HG03095 (cell line): ENCODE measurements at regions not wholly inside any gene's neighbourhood (a gene's known extent, or its start where the extent isn't known, plus 50 kb on each side); places are given as distances from the start of the nearest gene placed in this dataset.

ENCODE experiments used
- ATAC-seq: cut with Tn5 transposase; IDR thresholded peaks from one replicate; pipeline ENCODE4 v1.9.1; 2021; ENCODE audit warnings: moderate library complexity; ENCODE audit not compliant: unreplicated experiment

DNA sequence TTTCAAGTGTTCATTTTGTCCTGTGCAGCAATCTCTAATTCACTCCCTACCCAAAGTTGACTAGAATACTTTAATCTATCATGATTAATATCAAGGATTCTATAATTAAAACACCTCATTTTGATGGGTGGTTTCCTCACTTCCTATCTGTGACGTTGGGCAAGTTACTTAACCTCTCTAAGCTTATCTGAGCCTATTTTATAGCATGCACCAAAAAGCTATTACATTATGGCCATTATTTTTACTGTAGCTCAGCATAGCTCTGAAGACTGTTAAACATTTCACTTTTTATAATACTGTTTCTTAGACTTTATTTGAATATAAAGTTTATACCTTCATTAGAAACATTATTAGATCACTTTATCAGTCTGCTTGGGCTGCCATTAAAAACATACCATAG is 579.6 kb upstream of the NXPH2 start:
- no peak for ATAC-seq

GRCh38 chr2:139357972-139358371 is 577.8 kb upstream of the NXPH2 start:
- no peak for ATAC-seq

DNA sequence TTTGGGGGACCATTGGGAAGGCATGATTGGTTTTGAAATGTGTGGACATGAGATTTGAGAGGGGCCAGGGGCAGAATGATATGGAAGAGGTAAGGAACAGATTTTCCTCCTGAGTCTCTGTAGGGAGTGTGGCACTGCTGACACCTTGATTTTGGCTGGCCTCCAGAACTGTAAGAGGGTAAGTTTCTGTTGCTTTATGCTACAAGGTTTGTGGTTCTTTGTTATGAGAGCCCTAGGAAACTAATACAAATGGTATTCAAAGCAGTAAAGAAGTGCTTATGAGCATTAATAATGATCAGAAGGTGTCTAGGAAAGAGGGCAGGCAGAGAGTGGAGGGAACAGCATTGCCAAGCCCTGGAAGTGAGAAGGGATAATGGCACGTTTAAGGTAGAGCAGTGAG is 574.3 kb upstream of the NXPH2 start:
- ATAC-seq: no peak

- ATAC-seq: no peak
These were observed 573.7 kb upstream of the NXPH2 start for GRCh38 chr2:139353874-139354273.

GRCh38 chr2:139317259-139317658 is 537.1 kb upstream of the NXPH2 start:
- ATAC-seq: no peak

DNA sequence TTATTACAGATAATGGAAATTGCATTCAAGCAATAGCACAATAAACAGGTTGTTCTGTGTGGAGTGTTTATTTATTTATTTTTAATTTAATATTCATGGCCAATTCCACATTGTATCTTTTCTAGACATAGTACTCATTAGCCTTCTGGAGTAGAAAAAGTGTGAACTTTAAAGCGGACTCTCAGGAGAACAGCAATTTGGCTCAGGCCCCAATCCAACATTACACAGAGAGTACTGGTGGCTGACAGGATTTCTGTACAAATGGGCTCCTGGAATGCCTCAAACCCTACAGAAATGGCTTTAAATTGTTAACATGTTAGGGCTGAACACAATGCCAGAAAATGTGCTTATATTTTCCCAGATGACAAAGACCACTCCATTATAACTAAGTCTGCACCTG is 533.9 kb upstream of the NXPH2 start:
- ATAC-seq: no peak

DNA sequence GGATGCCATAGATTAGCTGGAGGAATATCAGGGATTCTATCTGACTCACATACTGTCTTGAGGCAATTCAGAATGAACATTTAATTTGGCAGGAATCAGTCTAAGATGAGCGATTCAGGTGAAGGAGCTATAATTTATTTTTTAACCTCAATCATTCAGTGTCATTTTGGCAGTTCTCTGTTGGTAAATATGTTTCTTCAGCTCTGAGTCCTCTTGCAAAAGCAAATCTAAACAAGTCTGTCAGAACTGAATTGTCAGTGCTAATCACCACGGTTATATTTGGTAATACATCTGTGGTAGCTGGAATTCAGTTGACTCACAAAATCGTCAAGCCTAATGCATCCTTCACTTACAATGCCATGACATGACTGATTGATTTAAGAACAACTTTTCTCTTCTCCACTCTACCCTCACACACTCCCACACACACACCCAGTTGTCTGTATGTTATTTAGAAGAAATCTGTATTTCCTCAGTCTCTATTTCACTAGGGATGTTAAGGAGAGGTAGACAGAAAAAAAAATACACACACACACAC is 516.6 kb upstream of the NXPH2 start:
- no peak for ATAC-seq

DNA sequence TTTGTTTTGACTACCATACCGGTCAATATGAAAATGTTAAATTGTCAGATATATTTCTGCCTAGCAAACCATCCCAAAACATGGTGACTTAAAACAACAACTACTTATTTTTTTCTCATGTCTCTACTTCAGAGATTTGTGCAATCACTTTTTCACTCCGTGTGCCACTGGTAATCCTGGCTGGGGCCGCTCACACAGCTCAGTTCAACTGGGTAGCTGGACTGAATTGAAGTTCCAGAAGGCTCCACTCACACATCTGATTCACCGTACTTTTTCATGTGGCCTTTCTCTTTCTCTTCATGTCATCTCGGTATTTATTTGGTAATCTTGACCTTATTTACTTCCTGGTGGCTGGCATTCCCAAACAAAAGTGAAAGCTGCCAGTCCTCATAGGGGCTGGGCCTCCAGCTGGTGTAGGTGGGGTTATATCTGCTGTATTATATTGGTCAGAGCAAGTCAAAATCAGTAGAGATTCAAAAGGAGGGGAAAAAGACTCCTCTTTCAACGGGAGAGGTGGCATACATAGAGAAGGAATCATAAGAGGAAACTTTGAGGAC is 513.9 kb upstream of the NXPH2 start:
- no peak for ATAC-seq

DNA sequence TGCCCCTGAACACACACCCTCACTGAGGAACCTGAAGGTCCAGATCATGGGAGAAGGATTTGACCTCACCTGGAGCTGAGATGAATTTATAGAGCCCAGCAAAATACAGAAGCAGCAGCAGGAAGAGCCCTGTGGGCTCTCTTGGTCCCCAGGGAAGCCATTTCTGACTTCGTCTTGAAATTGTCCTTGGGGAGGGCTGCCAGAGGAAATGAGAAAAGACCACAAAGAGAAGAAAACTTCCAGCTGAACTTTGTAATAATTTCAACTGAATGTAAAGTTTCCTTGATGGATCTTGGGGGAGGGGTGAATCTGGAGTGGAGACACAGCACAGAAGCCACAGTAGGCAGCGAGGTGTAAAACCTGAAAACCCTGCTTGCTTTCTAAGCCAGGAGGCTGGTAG is 500.9 kb upstream of the NXPH2 start:
- no peak for ATAC-seq

- no peak for ATAC-seq
These were observed 491.7 kb upstream of the NXPH2 start for GRCh38 chr2:139271879-139272278.

DNA sequence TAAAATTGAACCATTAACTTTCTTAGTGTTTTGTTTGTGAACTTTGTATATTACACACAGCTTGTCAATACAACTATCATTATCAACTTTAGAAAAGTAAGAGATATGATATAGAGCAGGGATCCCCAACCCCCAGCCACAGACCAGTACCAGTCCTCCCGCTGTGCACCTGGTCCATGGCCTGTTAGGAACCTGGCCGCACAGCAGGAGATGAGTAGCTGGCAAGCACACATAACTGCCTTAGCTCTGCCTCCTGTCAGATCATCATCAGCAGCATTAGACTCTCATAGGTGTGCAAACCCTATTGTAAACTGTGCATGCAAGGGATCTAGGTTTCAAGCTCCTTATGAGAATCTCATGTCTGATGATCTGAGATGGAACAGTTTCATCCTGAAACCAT is 491.0 kb upstream of the NXPH2 start:
- no peak for ATAC-seq

- ATAC-seq: no peak
These were observed 479.9 kb upstream of the NXPH2 start for GRCh38 chr2:139260052-139260430.

GRCh38 chr2:139259422-139260051 is 479.3 kb upstream of the NXPH2 start:
- no peak for ATAC-seq

DNA sequence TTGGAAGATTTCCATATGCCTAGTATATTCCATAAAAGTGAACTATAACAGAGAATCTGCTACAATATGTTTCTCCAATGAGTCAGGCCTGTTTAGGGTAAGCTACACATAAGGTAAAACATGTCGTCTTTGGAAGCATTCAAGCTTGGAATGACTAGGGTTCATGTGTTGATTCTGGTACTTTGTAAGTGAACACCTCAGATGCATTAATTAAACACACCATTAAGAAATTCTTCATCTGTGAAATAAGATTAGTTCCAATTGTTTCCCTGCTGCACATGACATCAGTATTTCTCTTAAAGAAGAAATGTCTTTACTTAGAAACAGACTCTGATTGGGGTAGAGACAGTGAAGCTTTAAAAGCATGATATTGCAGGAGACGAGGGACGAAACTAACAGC is 461.1 kb upstream of the NXPH2 start:
- no peak for ATAC-seq

DNA sequence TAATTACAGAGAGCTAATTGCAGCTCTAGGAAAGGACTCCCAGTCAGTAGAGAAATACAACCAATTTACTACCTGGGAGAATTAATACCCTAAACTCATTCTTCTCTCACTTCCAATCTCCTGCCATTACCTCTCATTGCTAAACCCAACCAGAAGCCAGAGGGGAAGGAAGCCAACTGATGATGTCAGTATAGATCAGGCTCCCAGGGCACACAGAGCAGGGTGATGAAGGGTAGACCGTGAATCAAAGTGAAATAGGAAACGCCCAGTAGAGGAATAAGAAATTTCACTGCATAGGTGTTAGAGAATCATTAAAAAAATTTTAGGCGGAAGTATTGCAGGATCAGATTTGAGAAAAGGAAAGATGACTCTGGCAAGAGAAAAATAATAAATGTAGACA is 456.8 kb upstream of the NXPH2 start:
- ATAC-seq: no peak

- ATAC-seq: no peak
These were observed 450.7 kb upstream of the NXPH2 start for GRCh38 chr2:139230881-139231280.

DNA sequence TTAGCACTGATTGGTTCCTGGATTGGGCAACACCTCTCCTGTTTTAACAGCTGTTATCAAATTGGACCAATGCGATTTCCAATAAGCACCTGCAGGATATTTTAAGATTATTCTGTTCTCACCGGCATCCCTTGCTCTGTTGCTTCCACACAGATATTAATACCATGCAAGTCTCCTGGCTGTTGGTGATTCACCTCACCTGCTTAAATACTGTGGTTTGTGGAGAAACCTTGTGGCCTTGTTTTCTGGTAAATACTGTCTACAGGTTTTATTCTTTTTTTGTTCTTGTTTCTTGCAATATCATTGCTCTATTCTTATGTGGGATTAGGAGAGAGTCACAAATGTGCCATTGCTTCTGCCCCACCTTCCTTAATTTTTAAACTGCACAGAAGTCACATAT is 448.1 kb upstream of the NXPH2 start:
- ATAC-seq: no peak

GRCh38 chr2:139225961-139226360 is 445.8 kb upstream of the NXPH2 start:
- no peak for ATAC-seq

- ATAC-seq: no peak
These were observed 438.0 kb upstream of the NXPH2 start for GRCh38 chr2:139218181-139218580.

GRCh38 chr2:139217641-139218040 is 437.5 kb upstream of the NXPH2 start:
- ATAC-seq: no peak

DNA sequence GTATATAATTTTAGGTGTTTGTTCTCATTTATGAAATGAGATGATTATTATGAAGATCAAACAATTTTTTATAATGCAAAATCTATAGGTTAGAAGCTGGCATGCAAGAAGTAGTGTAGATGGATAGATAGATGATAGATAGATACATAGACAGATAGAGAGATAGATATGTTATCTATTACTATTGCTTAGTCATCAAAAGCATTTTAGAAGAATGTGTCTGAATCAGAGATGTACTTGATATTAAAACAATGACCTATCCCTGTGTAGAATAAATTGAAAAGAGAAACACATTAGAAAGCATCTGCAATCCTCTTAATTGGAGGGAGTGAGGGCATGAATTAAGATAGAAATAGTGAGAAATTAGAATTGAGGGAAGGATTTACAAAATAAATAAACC is 436.2 kb upstream of the NXPH2 start:
- ATAC-seq: no peak

DNA sequence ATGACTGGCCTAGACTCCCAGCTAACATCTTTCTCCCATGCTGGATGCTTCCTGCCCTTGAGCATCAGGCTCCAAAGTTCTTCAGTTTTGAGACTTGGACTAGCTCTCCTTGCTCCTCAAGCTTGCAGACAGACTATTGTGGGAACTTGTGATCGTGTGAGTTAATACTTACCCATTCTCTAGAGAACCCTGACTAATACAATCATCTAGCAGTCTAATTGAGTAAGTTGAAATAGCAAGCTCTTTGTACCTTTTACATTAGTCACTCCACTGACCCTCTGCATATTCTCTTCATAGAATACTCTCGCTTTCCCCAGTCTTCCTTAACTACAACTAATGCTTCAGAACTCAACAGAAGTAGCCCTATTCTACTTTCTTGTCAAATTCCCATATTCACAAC is 434.6 kb upstream of the NXPH2 start:
- ATAC-seq: no peak

DNA sequence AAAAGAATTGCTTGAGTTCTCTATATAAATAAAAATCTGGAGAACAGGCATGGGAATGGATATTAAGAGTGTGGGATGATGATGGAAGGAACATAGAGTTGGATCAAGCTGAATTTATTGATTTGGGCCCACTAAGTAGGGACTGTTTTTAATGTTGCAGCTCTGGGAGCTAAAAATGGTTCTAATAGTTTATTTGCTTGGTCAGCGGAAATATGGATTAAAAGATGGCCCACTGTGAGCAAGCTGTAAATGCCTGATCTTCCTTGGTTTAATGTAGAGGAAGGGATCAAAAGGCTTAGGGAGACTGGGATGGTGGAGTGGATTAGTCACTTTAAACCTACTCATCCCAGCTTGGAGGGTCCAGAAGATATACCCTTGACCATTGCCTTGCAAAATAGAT is 429.4 kb upstream of the NXPH2 start:
- no peak for ATAC-seq
